ENCODE measurements at regions not wholly inside any gene's neighbourhood (a gene's known extent, or its start where the extent isn't known, plus 50 kb on each side); places are given as distances from the start of the nearest gene placed in this dataset.
A peak's percentile ranks its signal among the peaks of the same experiment; 100 is the strongest.
"Not testable (repeated sequence)": the region's sequence is repeated elsewhere in the genome, so short reads cannot be mapped to it uniquely, and the experiment has no call there.

DNA sequence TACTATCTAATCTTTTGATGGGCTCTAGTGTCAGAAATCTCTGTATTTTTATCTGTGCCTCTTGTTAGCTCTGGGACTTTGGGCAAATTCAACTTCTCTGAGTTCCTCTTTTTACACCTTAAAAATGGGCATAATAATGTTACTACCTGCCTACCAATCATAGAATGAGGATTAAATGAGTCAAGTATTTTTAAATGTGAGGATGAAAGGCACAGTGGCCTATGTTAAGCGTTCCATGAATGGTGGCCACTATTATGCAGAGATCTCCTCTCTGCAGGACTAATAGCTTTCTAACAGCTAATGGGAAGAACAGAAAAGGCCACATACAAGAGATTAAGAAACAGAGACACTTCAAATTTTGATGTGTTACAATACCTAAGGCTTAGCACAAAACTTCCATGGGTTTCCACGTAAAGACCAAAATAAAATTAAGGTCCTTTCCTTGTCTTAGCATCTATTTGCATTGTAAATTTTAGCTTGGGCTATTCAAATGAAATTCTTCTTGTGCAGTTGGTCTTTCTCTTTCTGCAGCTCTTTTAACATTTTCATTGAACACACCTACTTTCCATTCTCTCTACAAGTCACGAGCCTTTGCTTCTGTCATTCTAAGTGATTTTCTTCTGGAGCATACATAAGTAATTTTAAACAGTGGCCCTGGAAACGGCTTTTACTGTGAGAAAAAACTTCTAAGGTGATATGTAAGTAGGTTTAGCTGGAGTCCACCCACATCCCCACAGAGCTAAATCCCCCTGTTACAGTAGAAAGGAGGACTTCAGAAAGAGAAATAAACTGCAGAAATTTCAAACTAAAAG, 117.9 kb upstream of the MED14 start:
- no peak for DNase-seq

GRCh38 chrX:40853816-40854123, 118.4 kb upstream of the MED14 start:
- DNase-seq, result no peak

- DNase-seq, result no peak
Observed at GRCh38 chrX:40854242-40854641, 118.9 kb upstream of the MED14 start.

DNA sequence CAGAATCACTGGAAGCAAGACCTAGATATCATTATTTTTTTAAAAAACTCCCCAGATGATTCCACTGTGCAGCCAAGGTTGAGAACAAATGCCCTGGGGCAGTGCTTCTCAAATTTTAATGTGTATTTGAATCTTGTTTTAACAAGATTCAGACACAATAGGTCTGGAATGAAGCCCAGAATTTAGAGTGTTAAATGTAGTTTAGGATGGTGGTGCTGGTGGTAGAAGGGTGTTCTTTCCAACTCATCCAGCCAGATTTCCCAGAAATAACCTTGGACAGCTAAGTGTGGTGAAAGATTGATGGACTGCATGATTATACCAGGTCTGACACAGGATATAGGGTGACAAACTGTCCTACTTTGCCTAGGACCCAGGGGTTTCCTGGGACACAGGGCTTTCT, 120.1 kb upstream of the MED14 start:
- DNase-seq, result no peak

- no peak for DNase-seq
Observed at GRCh38 chrX:40855932-40856515, 120.7 kb upstream of the MED14 start.

DNA sequence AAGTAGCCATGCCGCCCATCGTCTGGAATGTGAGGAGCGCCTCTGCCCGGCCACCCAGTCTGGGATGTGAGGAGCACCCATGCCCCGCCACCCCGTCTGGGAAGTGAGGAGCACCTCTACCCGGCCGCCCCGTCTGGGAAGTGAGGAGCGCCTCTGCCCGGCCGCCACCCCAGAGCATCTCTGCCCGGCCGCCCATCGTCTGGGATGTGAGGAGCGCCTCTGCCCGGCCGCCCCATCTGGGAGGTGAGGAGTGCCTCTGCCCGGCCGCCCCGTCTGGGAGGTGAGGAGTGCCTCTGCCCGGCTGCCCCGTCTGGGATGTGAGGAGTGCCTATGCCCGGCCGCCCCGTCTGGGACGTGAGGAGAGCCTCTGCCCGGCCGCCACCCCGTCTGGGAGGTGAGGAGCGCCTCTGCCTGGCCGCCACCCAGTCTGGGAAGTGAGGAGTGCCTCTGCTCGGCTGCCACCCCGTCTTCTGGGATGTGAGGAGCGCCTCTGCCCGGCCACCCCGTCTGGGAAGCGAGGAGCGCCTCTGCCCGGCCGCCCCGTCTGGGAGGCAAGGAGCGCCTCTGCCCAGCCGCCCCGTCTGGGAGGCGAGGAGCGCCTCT, 126.7 kb upstream of the MED14 start:
- DNase-seq, result not testable (repeated sequence)

GRCh38 chrX:40863260-40863659, 127.9 kb upstream of the MED14 start:
- DNase-seq, result not testable (repeated sequence)

DNA sequence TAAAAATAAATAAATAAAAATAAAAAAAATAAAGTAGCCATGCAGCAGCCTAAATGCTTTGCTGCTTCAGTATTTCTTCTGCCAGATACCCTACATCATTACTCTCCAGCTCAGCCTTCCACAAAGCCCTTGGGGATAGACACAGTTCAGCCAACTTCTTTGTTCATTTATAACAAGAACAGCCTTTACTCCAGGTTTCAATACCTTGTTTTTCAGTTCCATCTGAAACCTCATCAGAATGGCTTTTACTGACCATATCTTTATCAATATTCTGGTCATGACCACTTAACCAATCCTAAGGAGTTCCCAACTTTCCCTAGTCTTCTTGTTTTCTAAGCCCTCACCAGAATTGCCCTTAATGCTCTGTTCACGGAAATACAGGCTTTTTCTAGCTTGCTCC, 128.3 kb upstream of the MED14 start:
- no peak for DNase-seq

- DNase-seq, result no peak
Observed at GRCh38 chrX:40864972-40865371, 129.6 kb upstream of the MED14 start.

GRCh38 chrX:40866893-40867292, 131.6 kb upstream of the MED14 start:
- DNase-seq, result peak; percentile 4

DNA sequence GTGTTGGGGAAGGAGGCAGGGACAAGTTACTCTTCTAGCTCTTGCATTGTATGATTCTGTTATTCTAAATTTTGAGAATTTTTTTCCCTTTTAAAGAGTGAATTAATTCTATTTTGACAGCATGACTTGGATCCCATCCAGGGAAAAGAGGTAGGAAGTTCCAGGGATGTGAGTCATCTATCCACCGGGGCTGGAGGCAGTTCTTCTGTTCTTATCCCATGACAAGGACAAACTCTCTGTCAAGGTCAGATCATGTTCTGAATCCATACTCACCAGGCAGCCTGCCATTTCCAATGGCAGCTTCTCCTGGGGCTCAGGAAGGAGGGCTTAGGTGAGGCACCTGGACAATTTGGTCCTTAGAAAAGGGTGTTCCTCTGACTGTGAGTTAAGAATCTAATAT, 132.0 kb upstream of the MED14 start:
- DNase-seq, result peak; percentile 76

- no peak for DNase-seq
Observed at GRCh38 chrX:40868868-40869267, 133.5 kb upstream of the MED14 start.

GRCh38 chrX:40870982-40871381, 135.6 kb upstream of the MED14 start:
- DNase-seq, result not testable (repeated sequence)

GRCh38 chrX:40871385-40872082, 136.2 kb upstream of the MED14 start:
- DNase-seq, result peak; percentile 57

DNA sequence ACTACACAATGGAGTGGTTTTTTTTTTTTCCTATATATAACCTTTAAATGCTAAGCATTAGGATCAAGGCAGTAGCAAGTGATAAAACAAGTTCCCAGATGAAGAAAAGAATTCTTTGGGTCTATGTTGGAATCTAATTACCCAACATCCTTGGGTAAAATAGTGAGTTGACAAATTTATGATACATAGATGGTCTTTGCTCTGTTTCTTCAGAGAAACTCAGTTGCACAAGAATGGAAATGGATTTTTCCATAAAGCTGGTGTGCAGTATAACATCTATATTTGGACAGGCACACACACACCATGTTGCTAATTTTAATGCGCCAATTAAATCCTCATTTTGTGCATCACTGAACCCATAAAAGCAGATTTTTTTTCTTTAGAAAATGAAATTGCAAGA, 137.0 kb upstream of the MED14 start:
- no peak for DNase-seq

DNA sequence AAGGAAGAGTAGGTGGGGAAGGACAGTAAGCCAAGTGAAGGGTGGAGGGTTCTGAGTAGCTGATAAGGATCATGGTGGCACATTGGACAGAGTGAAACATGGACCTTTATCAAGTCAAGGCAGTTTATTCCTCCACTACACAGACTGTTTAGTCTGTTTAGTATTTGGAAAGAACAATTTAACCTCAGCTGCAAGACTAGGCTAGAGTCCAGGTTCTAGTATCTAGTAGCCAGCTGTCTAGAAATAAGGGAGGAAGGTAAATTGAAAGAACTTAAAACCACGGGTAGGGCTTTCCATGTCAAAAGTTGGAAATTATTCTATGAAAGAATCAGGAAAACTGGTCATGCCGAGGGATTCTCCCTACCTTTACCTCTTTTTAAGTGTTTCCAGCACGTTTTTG, 140.1 kb upstream of the MED14 start:
- DNase-seq, result no peak

DNA sequence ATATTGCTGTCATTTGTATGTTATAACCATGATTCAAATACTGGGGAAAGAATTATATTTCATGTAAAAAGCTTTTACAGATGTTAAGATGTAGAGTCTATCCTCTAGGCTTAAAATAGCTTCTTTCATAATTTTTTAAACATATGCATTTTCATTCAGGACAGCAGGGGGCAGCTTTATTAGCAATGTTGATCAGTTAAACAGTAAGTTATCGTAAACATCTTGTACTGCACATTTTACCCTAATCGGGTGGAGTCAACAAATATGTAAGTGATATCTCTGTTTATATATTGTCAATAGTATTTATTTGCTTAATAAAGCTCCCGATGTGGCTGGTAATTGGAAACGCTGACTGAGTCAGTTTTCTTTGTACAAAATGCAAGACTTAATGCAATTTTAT, 142.5 kb upstream of the MED14 start:
- peak; percentile 47 for DNase-seq

DNA sequence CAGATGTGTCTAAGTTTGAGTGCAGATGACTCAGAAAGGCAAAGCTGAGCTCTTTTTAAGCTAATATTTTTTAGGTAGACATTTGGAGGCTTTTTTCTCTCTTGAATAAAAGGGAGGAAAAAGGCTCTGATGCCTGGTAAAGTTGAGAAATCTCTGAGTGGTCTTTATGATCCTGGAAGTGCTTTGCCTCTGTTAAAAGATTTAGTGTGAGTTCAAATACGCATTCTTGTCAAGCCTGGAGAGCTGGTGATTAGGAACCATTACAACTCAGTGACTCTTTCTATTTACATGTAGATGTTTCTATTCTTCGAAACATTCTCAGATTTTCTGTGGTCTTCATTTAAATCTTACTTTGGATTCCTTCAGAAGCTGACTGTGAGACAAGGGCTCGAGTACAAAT, 143.4 kb upstream of the MED14 start:
- DNase-seq, result no peak

- DNase-seq, result not testable (repeated sequence)
Observed at GRCh38 chrX:40879172-40879571, 143.8 kb upstream of the MED14 start.

DNA sequence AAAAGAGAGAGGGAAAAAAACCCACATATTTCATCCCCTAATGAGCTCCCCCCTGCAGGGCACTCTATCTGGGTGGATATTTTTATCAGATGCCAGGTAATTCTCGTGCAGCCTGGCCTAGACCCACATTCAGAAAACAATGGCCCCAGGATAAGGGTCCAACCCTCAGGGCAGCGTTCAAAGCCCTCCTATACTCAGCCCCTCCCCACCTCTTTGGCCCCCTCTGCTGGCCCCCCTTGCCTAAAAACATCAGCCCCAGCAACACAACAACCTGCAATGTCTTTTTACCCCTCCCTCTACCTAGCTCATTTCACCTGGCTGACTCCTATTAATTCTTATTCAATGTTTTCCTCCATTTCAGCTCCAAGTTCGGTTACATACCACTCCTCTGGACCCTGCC, 145.4 kb upstream of the MED14 start:
- no peak for DNase-seq

- DNase-seq, result no peak
Observed at GRCh38 chrX:40883021-40883619, 147.8 kb upstream of the MED14 start.

- DNase-seq, result no peak
Observed at GRCh38 chrX:40885989-40886388, 150.6 kb upstream of the MED14 start.

DNA sequence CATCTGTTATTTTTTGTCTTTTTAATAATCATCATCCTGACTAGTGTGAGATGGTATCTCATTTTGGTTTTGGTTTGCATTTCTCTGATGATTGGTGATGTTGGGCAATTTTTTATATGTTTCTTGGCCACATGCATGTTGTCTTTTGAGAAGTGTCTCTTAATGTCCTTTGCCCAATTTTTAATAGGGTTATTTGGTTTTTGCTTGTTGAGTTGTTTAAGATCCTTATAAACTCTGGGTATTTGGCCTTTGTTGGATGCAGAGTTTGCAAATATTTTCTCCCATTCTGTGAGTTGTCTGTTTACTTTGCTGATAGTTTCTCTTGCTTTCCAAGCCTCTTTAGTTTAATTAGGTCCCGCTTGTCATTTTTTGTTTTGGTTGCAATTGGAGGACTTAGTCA, 152.1 kb upstream of the MED14 start:
- no peak for DNase-seq

All from dermis blood vessel endothelial cell (primary cell).